IMR-90 (cell line): ENCODE measurements at regions not wholly inside any gene's neighbourhood (a gene's known extent, or its start where the extent isn't known, plus 50 kb on each side); places are given as distances from the start of the nearest gene placed in this dataset.

Source experiments
- ATAC-seq: fragments of 200-7000 bp; cut with Tn5 transposase; 2 replicates; pipeline ENCODE4 v1.9.1; 2020; ENCODE audit warnings: low read depth, mild to moderate bottlenecking, moderate library complexity
- BruUV-seq: library from RNA; stranded (reverse); fragments of 400-500 nt; replicated peaks from 2 replicates; lab custom pipeline; 2021; lab: Mats Ljungman, UMichigan
- CTCF ChIA-PET: fragments of 300-600 bp; formaldehyde crosslinking; extraction: SDS; loops from one replicate; lab custom pipeline; 2021; ENCODE audit warnings: antibody characterized with exemption; lab: Yijun Ruan, JAX
- POLR2A ChIA-PET: fragments of 300-600 bp; sonication (Branson Sonifier 250); formaldehyde crosslinking; loops from one replicate; lab custom pipeline; 2022; ENCODE audit warnings: antibody characterized with exemption; ENCODE audit not compliant: unreplicated experiment; lab: Charles Lee
- DNase-seq: peaks from one replicate; pipeline ENCODE4 v3.0.0; 2013
- H2AFZ ChIP-seq: replicated peaks from 2 replicates; pipeline ENCODE3; 2013; ENCODE audit warnings: low read length, mild to moderate bottlenecking; ENCODE audit not compliant: poor library complexity
- H2AK5ac ChIP-seq: 2 replicates; pipeline ENCODE4 v1.6.1; 2013; ENCODE audit warnings: low read depth, low read length, inconsistent platforms
- H2AK9ac ChIP-seq: replicated peaks from 2 replicates; pipeline ENCODE3; 2013; ENCODE audit warnings: mild to moderate bottlenecking, low read depth, low read length, moderate library complexity; ENCODE audit not compliant: poor library complexity
- H2BK120ac ChIP-seq: 2 replicates; pipeline ENCODE4 v1.6.1; 2013; ENCODE audit warnings: low read depth, low read length, inconsistent platforms
- H2BK15ac ChIP-seq: 3 replicates; pipeline ENCODE4 v1.6.1; 2013; ENCODE audit warnings: low read depth, low read length, inconsistent platforms
- H2BK20ac ChIP-seq: 2 replicates; pipeline ENCODE4 v1.6.1; 2013; ENCODE audit warnings: low read depth, mild to moderate bottlenecking, inconsistent platforms, low read length, moderate library complexity
- H2BK5ac ChIP-seq: 2 replicates; pipeline ENCODE4 v1.6.1; 2013; ENCODE audit warnings: mild to moderate bottlenecking, low read depth, low read length, inconsistent platforms; ENCODE audit not compliant: poor library complexity, severe bottlenecking
- H3K14ac ChIP-seq: replicated peaks from 2 replicates; pipeline ENCODE4 v1.6.1; 2013; ENCODE audit warnings: low read depth, low read length, inconsistent platforms
- H3K18ac ChIP-seq: 2 replicates; pipeline ENCODE4 v1.6.1; 2013; ENCODE audit warnings: low read depth, low read length, control low read depth
- H3K23ac ChIP-seq: 2 replicates; pipeline ENCODE4 v1.6.1; 2013; ENCODE audit warnings: low read depth, low read length, inconsistent platforms
- H3K27ac ChIP-seq: 2 replicates; pipeline ENCODE4 v1.5.1; 2013; ENCODE audit warnings: mild to moderate bottlenecking, control low read depth, low read length; ENCODE audit not compliant: insufficient read depth
- H3K27me3 ChIP-seq: 2 replicates; pipeline ENCODE4 v1.6.1; 2013; ENCODE audit warnings: low read length; ENCODE audit not compliant: control insufficient read depth, insufficient read depth
- H3K36me3 ChIP-seq: 2 replicates; pipeline ENCODE4 v1.6.1; 2013; ENCODE audit warnings: low read length, mixed read lengths; ENCODE audit not compliant: control insufficient read depth, insufficient read depth
- H3K4ac ChIP-seq: 2 replicates; pipeline ENCODE4 v1.6.1; 2013; ENCODE audit warnings: low read depth, low read length, inconsistent platforms
- H3K4me1 ChIP-seq: 2 replicates; pipeline ENCODE4 v1.6.1; 2013; ENCODE audit warnings: low read length, mixed read lengths; ENCODE audit not compliant: control insufficient read depth, insufficient read depth
- H3K4me2 ChIP-seq: 2 replicates; pipeline ENCODE4 v1.6.1; 2013; ENCODE audit warnings: low read depth, mild to moderate bottlenecking, control low read depth, low read length, moderate library complexity
- H3K4me3 ChIP-seq: 2 replicates; pipeline ENCODE4 v1.5.1; 2013; ENCODE audit warnings: low read depth, mild to moderate bottlenecking, control low read depth, low read length, moderate library complexity; ENCODE audit not compliant: insufficient read depth
- H3K56ac ChIP-seq: 2 replicates; pipeline ENCODE4 v1.6.1; 2013; ENCODE audit warnings: low read length, inconsistent platforms; ENCODE audit not compliant: insufficient read depth; ENCODE audit errors: extremely low read depth
- H3K79me1 ChIP-seq, 2 experiments: 2 replicates each; pipeline ENCODE4 v1.6.1; 2013; ENCODE audit warnings: low read length in 2 of 2, inconsistent platforms in 1 of 2, low read depth in 1 of 2
- H3K9ac ChIP-seq: 2 replicates; pipeline ENCODE4 v1.6.1; 2013; ENCODE audit warnings: low read depth, low read length, control low read depth
- H3K9me1 ChIP-seq: 2 replicates; pipeline ENCODE4 v1.6.1; 2013; ENCODE audit warnings: low read length, inconsistent platforms; ENCODE audit not compliant: insufficient read depth
- H3K9me3 ChIP-seq: 2 replicates; pipeline ENCODE4 v1.6.1; 2013; ENCODE audit warnings: low read length; ENCODE audit not compliant: control insufficient read depth, insufficient read depth
- H4K20me1 ChIP-seq: 2 replicates; pipeline ENCODE4 v1.6.1; 2013; ENCODE audit warnings: low read length, inconsistent platforms; ENCODE audit not compliant: insufficient read depth
- H4K5ac ChIP-seq: 2 replicates; pipeline ENCODE4 v1.6.1; 2013; ENCODE audit warnings: mild to moderate bottlenecking, low read depth, low read length, control low read depth
- H4K8ac ChIP-seq, 2 experiments: 2 replicates each; pipeline ENCODE4 v1.6.1; 2013; ENCODE audit warnings: low read depth in 2 of 2, low read length in 2 of 2, control low read depth in 1 of 2, inconsistent platforms in 1 of 2
- H4K91ac ChIP-seq: 2 replicates; pipeline ENCODE4 v1.6.1; 2013; ENCODE audit warnings: low read depth, low read length, inconsistent platforms; ENCODE audit not compliant: insufficient read depth
- CEBPB ChIP-seq: IDR thresholded peaks from 2 replicates; pipeline ENCODE4 v1.6.1; 2012; ENCODE audit warnings: low read depth, low read length, improper control_type of control experiment
- CHD1 ChIP-seq: IDR thresholded peaks from 2 replicates; pipeline ENCODE4 v1.6.1; 2012; ENCODE audit warnings: low read depth, low read length, improper control_type of control experiment
- MAFK ChIP-seq: IDR thresholded peaks from 2 replicates; pipeline ENCODE4 v1.6.1; 2012; ENCODE audit warnings: low read depth, low read length, improper control_type of control experiment
- MXI1 ChIP-seq: IDR thresholded peaks from 2 replicates; pipeline ENCODE4 v1.6.1; 2012; ENCODE audit warnings: low read depth, mild to moderate bottlenecking, low read length, moderate library complexity, borderline replicate concordance
- NFE2L2 ChIP-seq: fragments of 150-350 bp; IDR thresholded peaks from 2 replicates; pipeline ENCODE4 v1.6.1; 2016; ENCODE audit warnings: low read depth, mild to moderate bottlenecking, low read length
- RFX5 ChIP-seq: IDR thresholded peaks from 2 replicates; pipeline ENCODE4 v1.8.0; 2012; ENCODE audit warnings: low read depth, mild to moderate bottlenecking, low read length, moderate library complexity
- SMC3 ChIP-seq: fragments of 150-350 bp; IDR thresholded peaks from 2 replicates; pipeline ENCODE4 v1.6.1; 2016; ENCODE audit warnings: low read depth, mild to moderate bottlenecking, antibody characterized with exemption, low read length, moderate library complexity
- WGBS, 2 experiments: methylation state at CpG; one replicate each; pipeline versions ENCODE4 v1.1.5 to v1.1.7; 2013; ENCODE audit warnings: missing lambda C conversion rate in 2 of 2; ENCODE audit not compliant: insufficient read length in 1 of 2; ENCODE audit errors: extremely low coverage in 2 of 2; 5-methylcytosine and 5-hydroxymethylcytosine counted together
- dilution Hi-C: fragments of 300-500 bp; cut with HindIII; formaldehyde crosslinking; loops from one replicate; pipeline ENCODE4 v1.14.3; 2018; ENCODE audit warnings: low sequenced_read_pairs; ENCODE audit not compliant: unreplicated experiment
- in situ Hi-C: fragments of 300-500 bp; cut with MboI; formaldehyde crosslinking; loops from 3 replicates; pipeline ENCODE4 v1.14.3; 2019; ENCODE audit warnings: low sequenced_read_pairs, inconsistent platforms, mixed read lengths
- intact Hi-C: fragments of 100-400 bp; cut with micrococcal nuclease; formaldehyde crosslinking; loops from 2 replicates; pipeline ENCODE4 v1.10.0; 2022
- TF ChIP-seq, protein P1 (sequence below): conservative IDR thresholded peaks from 2 replicates; pipeline ENCODE4 v1.5.1; 2012; ENCODE audit warnings: mild to moderate bottlenecking, low read depth, low read length, improper control_type of control experiment

DNA sequence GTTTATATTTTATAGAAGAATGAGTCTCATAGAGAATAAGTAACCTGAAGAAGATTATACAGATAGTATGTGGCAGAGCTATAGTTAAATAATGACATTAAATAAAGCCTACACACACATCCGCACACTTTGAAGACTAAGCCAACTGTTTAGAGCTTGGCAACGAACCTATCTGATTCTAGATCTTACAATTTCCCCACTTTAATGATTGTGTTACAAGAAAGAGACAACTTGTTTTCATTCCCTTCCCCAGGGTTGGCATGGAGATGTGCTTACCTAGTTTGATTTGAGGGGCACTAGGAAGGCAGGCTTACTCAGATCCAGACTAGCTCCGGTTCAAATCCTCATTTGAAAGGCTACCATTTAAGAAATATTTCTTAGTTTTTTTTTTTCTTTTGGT, 61.9 kb upstream of the CBLB start:
- ATAC-seq (no peak), DNase-seq (no peak)
- H4K5ac ChIP-seq: no peak overlapping the region
- in situ Hi-C loops: no loop called here
- no peak overlapping the region for H4K91ac ChIP-seq
- dilution Hi-C loops: no loop called here
- no peak overlapping the region for H3K18ac ChIP-seq
- ChIA-PET POLR2A (no interaction called here), CTCF (interaction anchor here (0.6 kb wide), 1 partner anchor 14 kb away, joined by 3 read pairs; no protein-coding TSS in a partner anchor)
- intact Hi-C loops: loop anchor here (10.0 kb wide), 2 partner anchors 56 to 246 kb away; no protein-coding TSS in a partner anchor
- no peak overlapping the region for H2BK20ac ChIP-seq
- no peak overlapping the region for H2AK5ac ChIP-seq
- H3K27ac ChIP-seq: no peak overlapping the region
- H3K4me1 ChIP-seq: no peaks in the 10 kb centered on the region
- no peak overlapping the region for H3K4ac ChIP-seq
- no peaks in the 10 kb centered on the region for H3K9me3 ChIP-seq
- no peak overlapping the region for H3K9ac ChIP-seq
- no TSS peak for BruUV-seq
- no CpG with 5 or more reads among the region's 3 CpGs for WGBS, 2 experiments
- no peak overlapping the region for H3K4me3 ChIP-seq
- H3K27me3 ChIP-seq: no peaks in the 10 kb centered on the region
- no peak overlapping the region for H2BK120ac ChIP-seq
- H2AK9ac ChIP-seq: no peak overlapping the region
- no peaks in the 10 kb centered on the region for H3K36me3 ChIP-seq
- H2BK5ac ChIP-seq: no peak overlapping the region
- H2BK15ac ChIP-seq: no peak overlapping the region
- no peaks in the 10 kb centered on the region for H3K9me1 ChIP-seq
- H4K8ac ChIP-seq: no peak overlapping the region
- H3K79me1 ChIP-seq: no peaks in the 10 kb centered on the region
- no peaks in the 10 kb centered on the region for H4K20me1 ChIP-seq
- no peak overlapping the region for H3K56ac ChIP-seq
- no peak overlapping the region for H3K4me2 ChIP-seq
- H3K23ac ChIP-seq: no peak overlapping the region
- TF ChIP-seq NFE2L2: no peak
- no peak for TF ChIP-seq CHD1
- TF ChIP-seq MXI1: no peak
- TF ChIP-seq SMC3: no peak
- TF ChIP-seq, protein P1, sequence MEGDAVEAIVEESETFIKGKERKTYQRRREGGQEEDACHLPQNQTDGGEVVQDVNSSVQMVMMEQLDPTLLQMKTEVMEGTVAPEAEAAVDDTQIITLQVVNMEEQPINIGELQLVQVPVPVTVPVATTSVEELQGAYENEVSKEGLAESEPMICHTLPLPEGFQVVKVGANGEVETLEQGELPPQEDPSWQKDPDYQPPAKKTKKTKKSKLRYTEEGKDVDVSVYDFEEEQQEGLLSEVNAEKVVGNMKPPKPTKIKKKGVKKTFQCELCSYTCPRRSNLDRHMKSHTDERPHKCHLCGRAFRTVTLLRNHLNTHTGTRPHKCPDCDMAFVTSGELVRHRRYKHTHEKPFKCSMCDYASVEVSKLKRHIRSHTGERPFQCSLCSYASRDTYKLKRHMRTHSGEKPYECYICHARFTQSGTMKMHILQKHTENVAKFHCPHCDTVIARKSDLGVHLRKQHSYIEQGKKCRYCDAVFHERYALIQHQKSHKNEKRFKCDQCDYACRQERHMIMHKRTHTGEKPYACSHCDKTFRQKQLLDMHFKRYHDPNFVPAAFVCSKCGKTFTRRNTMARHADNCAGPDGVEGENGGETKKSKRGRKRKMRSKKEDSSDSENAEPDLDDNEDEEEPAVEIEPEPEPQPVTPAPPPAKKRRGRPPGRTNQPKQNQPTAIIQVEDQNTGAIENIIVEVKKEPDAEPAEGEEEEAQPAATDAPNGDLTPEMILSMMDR: no peak
- no peak for TF ChIP-seq RFX5
- TF ChIP-seq MAFK: no peak
- no peak for TF ChIP-seq CEBPB
- no peak overlapping the region for H2AFZ ChIP-seq
- no peak overlapping the region for H3K14ac ChIP-seq
